ENCODE measurements at regions not wholly inside any gene's neighbourhood (a gene's known extent, or its start where the extent isn't known, plus 50 kb on each side); places are given as distances from the start of the nearest gene placed in this dataset.

DNA sequence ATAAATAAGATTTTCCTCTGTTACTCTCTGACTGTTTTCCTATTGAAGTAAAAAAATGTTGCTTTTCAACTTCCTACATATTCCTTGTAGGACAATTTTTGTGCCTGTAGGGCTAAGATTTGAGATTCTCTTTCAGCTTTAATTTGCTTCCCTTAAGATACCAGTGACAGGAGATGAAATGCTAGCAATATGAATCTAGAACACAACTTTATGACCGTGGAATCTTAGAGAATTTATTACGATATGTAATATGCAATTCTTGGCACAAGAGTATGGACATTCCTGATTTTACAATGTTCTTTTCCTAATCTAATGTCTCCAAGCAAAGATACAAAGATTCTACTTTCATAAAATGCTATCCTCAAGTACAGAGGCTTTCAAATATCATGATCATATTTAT is 180.9 kb downstream of the KCNE4 start:
- Histone ChIP-seq H3K4me3 (ENCODE audit: insufficient read depth, low read depth, low read length) (no peak overlapping the region), H4K8ac (ENCODE audit: low read depth in 2 of 2, low read length in 2 of 2) (no peak overlapping the region), H3K27ac (ENCODE audit: insufficient read depth, low read length) (no peak overlapping the region), H3K9ac (ENCODE audit: low read depth, low read length) (no peak overlapping the region), H2BK15ac (ENCODE audit: low read depth, low read length) (no peak overlapping the region), H2AK9ac (replicated peaks; ENCODE audit: low read depth, low read length, poor library complexity) (no peak overlapping the region), H4K5ac (ENCODE audit: low read depth, low read length) (no peak overlapping the region), H3K18ac (ENCODE audit: low read depth, low read length) (no peak overlapping the region), H4K20me1 (ENCODE audit: insufficient read depth, low read length) (no peaks in the 10 kb centered on the region), H3K4me1 (ENCODE audit: control insufficient read depth, insufficient read depth, low read length) (no peaks in the 10 kb centered on the region), H2BK20ac (ENCODE audit: low read depth, low read length) (no peak overlapping the region), H3K9me3 (ENCODE audit: control insufficient read depth, insufficient read depth, low read length) (no peaks in the 10 kb centered on the region), H3K36me3 (ENCODE audit: control insufficient read depth, insufficient read depth, low read length) (no peaks in the 10 kb centered on the region), H3K4ac (ENCODE audit: low read depth, low read length) (no peak overlapping the region), H3K56ac (ENCODE audit: extremely low read depth, insufficient read depth, low read length) (no peak overlapping the region), H2BK5ac (ENCODE audit: low read depth, low read length, poor library complexity, severe bottlenecking) (no peak overlapping the region), H3K79me1 (ENCODE audit: low read depth in 1 of 2, low read length in 2 of 2) (no peaks in the 10 kb centered on the region), H3K9me1 (ENCODE audit: insufficient read depth, low read length) (no peaks in the 10 kb centered on the region), H2AFZ (replicated peaks; ENCODE audit: low read length, poor library complexity) (no peak overlapping the region), H3K27me3 (ENCODE audit: control insufficient read depth, insufficient read depth, low read length) (no peaks in the 10 kb centered on the region; the same call in 1 of the 2 replicates), H2AK5ac (ENCODE audit: low read depth, low read length) (no peak overlapping the region), H3K4me2 (ENCODE audit: low read depth, low read length) (no peak overlapping the region), H3K23ac (ENCODE audit: low read depth, low read length) (no peak overlapping the region), H3K14ac (replicated peaks; ENCODE audit: low read depth, low read length) (no peak overlapping the region), H4K91ac (ENCODE audit: insufficient read depth, low read depth, low read length) (no peak overlapping the region), H2BK120ac (ENCODE audit: low read depth, low read length) (no peak overlapping the region)
- no TSS peak for BruUV-seq (replicated peaks)
- ATAC-seq (ENCODE audit: low read depth) (no peak), DNase-seq (no peak)
- ChIA-PET POLR2A (ENCODE audit: unreplicated experiment) (no interaction called here), CTCF (no interaction called here)
- intact Hi-C loops (cut with micrococcal nuclease) (no loop called here), dilution Hi-C loops (cut with HindIII; ENCODE audit: low sequenced_read_pairs, unreplicated experiment) (no loop called here), in situ Hi-C loops (cut with MboI; ENCODE audit: low sequenced_read_pairs) (no loop called here)
- TF ChIP-seq SMC3 (IDR thresholded peaks at IDR 0.05; ENCODE audit: low read depth, low read length), result no peak
- TF ChIP-seq FOS (IDR thresholded peaks at IDR 0.05; ENCODE audit: low read depth, low read length), result no peak
- TF ChIP-seq RAD21 (IDR thresholded peaks at IDR 0.05; ENCODE audit: low read length), result no peak
- TF ChIP-seq, protein P1, sequence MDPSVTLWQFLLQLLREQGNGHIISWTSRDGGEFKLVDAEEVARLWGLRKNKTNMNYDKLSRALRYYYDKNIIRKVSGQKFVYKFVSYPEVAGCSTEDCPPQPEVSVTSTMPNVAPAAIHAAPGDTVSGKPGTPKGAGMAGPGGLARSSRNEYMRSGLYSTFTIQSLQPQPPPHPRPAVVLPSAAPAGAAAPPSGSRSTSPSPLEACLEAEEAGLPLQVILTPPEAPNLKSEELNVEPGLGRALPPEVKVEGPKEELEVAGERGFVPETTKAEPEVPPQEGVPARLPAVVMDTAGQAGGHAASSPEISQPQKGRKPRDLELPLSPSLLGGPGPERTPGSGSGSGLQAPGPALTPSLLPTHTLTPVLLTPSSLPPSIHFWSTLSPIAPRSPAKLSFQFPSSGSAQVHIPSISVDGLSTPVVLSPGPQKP (IDR thresholded peaks at IDR 0.05; ENCODE audit: borderline replicate concordance, low read depth, low read length), result no peak
- no peak for TF ChIP-seq NFE2L2 (IDR thresholded peaks at IDR 0.05; ENCODE audit: low read depth, low read length)
- no peak for TF ChIP-seq BHLHE40 (IDR thresholded peaks at IDR 0.05; ENCODE audit: low read depth, low read length)
- no peak for TF ChIP-seq CHD1 (IDR thresholded peaks at IDR 0.05; ENCODE audit: low read depth, low read length)
- TF ChIP-seq, protein P2, sequence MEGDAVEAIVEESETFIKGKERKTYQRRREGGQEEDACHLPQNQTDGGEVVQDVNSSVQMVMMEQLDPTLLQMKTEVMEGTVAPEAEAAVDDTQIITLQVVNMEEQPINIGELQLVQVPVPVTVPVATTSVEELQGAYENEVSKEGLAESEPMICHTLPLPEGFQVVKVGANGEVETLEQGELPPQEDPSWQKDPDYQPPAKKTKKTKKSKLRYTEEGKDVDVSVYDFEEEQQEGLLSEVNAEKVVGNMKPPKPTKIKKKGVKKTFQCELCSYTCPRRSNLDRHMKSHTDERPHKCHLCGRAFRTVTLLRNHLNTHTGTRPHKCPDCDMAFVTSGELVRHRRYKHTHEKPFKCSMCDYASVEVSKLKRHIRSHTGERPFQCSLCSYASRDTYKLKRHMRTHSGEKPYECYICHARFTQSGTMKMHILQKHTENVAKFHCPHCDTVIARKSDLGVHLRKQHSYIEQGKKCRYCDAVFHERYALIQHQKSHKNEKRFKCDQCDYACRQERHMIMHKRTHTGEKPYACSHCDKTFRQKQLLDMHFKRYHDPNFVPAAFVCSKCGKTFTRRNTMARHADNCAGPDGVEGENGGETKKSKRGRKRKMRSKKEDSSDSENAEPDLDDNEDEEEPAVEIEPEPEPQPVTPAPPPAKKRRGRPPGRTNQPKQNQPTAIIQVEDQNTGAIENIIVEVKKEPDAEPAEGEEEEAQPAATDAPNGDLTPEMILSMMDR (conservative IDR thresholded peaks at IDR 0.05; ENCODE audit: low read depth, low read length), result no peak
- TF ChIP-seq, protein P3, sequence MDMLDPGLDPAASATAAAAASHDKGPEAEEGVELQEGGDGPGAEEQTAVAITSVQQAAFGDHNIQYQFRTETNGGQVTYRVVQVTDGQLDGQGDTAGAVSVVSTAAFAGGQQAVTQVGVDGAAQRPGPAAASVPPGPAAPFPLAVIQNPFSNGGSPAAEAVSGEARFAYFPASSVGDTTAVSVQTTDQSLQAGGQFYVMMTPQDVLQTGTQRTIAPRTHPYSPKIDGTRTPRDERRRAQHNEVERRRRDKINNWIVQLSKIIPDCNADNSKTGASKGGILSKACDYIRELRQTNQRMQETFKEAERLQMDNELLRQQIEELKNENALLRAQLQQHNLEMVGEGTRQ (IDR thresholded peaks at IDR 0.05; ENCODE audit: low read depth, low read length), result no peak
- TF ChIP-seq POLR2A (IDR thresholded peaks at IDR 0.05; ENCODE audit: low read depth, low read length), result no peak
- TF ChIP-seq MAZ (IDR thresholded peaks at IDR 0.05; ENCODE audit: borderline replicate concordance, low read depth, low read length), result no peak
- no peak for TF ChIP-seq RFX5 (IDR thresholded peaks at IDR 0.05; ENCODE audit: low read depth, low read length)
- no CpG with 5 or more reads among the region's 2 CpGs for WGBS, 2 experiments (ENCODE audit: extremely low coverage in 2 of 2, insufficient read length in 1 of 2)

All from IMR-90 (cell line).